HG02852 (cell line): ENCODE measurements at regions not wholly inside any gene's neighbourhood (a gene's known extent, or its start where the extent isn't known, plus 50 kb on each side); places are given as distances from the start of the nearest gene placed in this dataset.

Experiments
- ATAC-seq: cut with Tn5 transposase; IDR thresholded peaks from one replicate; pipeline ENCODE4 v1.9.1; 2021; ENCODE audit warnings: mild to moderate bottlenecking, moderate library complexity; ENCODE audit not compliant: unreplicated experiment

DNA sequence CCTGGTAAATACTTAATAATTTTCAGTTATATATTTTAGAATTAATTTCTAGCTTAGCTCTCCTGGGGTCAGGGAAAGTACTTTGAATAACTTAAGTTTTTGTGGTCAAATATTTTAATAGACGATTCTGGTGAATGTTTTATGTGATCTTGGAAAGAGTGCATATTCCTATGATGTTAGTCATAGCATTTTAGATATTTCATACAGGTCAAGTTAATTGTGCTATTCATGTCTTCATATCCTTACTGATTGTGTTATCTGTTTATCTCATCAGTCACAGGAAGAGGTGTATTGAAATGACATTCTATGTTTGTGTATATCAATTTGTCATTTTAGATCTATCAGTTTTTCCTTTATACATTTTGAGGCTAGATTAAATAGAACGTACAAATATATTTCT lies 576.2 kb downstream of the CPS1 start:
- no peak for ATAC-seq

DNA sequence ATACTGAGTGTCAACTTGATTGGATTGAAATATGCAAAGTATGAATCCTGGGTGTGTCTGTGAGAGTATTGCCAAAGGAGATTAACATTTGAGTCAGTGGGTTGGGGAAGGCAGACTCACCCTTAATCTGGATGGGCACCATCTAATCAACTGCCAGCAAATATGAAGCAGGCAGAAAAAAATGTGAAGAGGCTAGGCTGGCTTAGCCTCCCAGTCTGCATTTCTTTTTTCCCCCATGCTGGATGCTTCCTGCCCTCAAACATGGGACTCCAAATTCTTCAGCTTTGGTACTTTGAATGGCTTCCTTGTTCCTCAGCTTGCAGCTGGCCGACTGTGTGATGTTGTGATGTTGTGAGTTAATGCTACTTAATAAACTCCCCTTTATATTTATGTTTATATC lies 577.4 kb downstream of the CPS1 start:
- ATAC-seq: no peak

DNA sequence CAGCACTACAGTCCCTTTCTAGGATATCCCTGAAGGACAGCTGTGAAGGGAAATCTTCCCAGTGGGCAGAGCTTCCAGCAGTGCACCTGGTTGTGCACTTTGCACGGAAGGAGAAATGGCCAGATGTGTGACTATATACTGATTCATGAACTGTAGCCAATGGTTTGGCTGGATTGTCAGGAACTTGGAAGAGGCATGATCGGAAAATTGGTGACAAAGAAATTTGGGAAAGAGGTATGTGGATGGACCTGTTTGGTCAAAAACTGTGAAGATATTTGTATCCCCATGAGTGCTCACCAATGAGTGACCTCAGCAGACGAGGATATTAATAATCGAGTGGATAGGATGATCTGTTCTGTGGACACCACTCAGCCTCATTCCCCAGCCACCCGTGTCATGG lies 582.2 kb downstream of the CPS1 start:
- ATAC-seq: no peak

DNA sequence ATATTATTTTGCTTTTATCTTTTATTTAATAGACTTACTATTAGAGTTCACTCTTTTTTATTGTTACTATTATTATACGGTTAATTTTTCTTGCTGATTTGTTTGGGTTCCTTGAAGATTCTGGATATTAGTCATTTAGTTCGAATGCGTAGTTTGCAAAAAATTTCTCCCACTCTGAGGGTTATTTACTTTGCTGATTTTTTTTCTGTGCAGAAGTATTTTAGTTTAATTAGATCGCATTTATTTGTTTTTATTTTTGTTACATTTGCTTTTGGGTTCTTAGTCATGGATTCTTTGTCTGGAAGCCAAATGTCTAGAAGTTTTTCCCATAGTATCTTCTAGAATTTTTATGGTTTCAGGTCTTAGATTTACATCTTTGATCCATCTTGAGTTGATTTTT lies 585.2 kb downstream of the CPS1 start:
- ATAC-seq: no peak

DNA sequence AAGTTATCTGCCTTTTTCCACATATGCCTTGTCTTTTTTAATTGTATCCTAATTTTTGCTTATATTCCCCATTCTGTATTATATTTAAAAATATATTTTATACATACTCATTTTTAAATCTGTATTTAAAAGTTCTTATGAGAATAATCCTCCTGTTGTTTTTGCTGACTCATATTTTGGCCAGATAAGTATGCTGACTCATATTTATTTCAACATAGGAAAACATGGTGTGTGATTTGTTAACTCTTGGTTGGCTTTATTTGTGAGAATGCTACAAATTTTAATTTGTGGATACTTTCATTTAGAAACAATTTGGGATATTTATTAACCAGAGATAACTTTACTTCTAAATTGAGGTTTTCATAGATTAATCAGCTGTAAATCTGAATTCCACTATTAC lies 587.7 kb downstream of the CPS1 start:
- ATAC-seq: no peak

DNA sequence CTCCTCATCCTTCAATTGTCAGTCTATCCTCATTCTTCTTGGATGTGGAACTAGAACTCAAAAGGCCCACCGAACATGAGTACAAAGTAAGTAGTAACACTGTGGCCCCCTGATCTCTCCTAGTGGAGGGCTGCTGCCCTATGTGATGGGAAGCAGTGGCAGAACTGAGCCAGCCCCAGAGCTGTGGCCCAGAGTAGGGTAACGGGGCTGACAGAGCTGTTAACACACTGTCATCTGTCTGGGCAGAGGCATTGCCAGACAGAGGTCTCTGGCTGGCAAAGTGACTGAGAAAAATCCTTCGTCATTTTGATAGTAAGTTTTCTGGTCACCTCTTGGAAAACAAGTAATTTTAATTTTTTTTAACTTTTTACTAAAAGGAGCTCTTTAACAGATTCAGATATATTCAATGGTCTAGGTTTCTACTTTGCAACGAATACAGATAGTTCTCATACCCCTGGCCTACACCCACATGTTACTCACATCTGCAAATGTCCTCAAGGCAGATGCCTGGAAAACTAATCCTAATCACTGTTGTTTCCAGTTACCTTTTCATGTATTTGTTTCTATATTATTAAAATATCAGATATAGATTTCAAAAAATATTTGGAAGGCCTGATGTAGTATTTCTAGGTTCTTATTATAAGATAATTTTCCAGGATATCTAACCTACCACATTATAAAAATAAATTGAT lies 588.7 kb downstream of the CPS1 start:
- no peak for ATAC-seq

DNA sequence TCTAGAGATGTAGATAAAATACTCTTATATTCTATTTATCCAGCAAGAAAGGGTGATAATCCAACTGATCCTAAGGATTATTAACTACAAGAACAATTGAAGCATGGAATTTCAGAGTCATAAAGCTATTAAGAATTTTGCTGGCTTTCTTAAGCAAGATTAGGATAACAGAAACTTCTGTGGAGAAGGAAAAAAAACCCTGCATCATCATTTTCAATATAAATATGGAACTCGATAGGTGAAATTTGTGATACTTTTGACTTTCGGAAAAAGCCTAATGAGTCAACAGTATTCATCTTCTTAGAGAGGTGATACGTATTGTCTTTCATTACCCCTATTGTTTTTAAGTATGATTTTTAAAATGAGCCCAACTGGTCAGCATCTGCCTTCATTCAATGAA lies 593.3 kb downstream of the CPS1 start:
- no peak for ATAC-seq

DNA sequence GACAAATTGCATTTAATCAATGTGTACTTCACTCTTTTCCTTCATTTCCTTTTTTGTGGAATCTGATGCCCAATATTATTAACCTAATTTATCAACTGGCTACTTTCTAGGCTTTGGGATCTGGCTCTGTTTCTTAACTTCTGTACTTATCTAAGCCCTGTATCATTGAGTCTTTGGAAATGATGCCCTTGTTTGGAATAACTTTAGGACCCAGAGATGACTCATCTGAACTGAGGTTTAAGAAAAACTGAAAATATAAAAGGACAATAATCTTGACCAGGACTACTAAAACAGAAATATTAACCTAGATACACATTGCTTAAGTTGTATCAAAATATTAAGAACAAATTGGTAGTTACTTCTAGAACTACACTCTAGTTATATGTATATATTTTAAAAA lies 600.8 kb downstream of the CPS1 start:
- no peak for ATAC-seq

DNA sequence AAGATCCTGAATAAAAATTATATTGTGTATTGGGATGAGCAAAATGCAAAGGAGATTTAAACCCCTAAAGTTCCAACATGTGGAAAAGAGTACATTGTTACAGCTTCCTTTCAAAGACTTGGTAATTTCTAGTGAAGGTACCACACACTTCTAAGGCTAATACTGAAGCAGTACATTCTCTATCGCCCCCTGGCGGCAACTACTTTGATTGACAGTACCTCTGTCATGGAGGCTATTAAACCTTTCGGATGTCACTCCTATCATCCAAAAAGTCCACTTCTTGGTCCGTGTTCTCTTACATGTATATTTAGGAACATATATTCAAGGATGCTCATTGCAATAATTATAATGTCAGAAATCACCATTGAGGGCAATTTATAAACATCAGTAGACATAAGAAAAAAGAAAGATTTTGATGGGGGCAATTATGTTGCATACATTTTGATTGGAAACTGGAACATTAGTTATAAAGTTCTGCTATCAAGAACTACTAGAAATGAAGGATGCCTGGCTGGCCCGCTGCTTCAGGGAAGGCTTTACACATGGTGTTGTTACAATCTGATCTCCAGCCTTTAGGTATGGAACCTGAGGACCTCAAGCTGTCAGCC lies 601.6 kb downstream of the CPS1 start:
- peak; percentile 100 for ATAC-seq

DNA sequence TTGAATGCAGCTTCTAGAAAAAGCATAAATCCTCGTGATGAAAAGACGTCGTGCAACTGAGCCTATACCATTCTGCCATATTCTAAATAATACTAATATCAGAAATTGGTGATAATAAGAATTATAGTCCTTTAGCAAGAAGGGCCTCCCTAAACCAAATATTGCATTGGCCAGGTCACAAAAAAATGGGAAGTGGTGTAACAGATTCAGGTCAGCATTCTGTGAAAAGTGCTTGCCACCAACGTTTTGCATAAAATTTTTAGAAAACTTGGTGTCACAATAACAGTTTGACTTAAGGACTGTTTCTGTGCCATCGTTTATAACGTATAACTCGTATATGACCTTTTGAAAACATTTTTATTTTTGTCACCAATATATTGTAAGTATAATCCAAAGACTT lies 603.6 kb downstream of the CPS1 start:
- no peak for ATAC-seq

DNA sequence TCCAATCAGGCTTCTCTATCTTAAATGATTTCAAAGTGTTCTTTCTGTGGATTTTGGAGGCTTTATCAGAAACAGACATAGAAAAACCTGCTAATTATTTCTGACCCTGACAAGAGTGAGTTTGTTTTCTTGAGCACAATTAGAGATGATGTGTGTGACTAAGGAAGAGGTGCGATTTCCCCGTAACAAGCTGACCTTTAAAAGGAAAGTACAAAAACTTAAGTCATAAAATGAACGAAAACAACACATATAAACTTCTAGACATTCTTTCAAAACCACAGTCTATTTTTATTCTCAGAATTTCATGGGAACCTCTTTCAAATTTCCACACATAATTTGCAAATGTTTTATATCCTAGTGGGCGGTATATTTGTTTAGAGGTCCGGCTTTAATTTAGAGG lies 604.8 kb downstream of the CPS1 start:
- no peak for ATAC-seq

DNA sequence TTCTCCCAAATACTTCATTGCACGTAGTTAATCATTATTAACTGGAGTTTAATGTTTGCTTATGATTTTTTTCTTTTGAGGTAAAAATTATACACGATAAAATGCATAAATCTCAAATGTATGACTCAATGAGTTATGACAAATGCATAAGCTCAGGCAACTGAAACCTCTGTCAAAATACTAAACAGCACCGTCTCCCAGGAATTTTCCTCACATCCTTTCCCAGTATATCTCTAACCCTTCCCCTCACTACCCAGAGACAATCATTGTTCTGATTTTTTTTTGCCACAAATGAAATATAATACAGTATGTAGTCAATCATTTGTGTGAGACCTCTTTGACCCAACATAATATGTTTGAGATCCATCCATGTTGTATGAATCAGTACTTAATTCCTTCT lies 606.5 kb downstream of the CPS1 start:
- ATAC-seq: no peak

DNA sequence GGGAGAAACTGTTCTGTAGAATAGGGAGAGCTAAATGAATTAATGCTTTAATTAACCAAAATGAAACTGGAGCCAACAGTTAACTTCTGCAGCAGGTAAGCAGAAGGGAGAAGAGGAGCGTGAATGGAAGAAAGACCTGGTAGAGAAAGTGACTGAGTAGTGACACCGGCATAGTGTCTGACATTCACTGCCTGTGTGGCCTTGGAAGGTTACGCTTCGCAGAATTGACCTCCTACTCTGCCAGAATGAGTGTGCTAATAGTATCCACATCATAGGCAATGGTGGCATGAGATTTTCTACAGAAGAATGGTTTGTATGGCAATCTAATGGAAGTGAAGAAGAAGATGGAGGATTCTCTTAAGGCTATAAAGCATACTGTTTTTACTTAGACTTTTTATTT lies 614.4 kb downstream of the CPS1 start:
- no peak for ATAC-seq

DNA sequence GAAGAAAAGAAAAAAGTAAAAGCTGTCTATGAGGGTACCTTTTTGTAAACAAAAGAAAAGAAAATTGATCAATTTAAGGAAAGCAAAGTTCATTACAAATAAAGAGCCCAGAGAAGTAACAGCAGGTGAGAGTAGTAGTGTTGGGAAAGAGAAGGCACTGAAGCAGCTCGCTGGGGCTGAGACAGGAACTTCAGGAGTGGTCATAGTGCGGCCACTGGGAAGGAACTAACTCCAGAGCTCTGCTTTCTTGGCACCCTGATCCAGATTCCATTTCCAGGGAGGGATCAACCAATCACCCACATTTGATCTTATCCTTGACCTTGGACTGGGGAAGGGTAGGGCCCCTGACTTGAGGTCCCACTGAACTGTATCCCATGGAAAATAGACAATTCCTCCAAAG lies 617.6 kb downstream of the CPS1 start:
- ATAC-seq: no peak

DNA sequence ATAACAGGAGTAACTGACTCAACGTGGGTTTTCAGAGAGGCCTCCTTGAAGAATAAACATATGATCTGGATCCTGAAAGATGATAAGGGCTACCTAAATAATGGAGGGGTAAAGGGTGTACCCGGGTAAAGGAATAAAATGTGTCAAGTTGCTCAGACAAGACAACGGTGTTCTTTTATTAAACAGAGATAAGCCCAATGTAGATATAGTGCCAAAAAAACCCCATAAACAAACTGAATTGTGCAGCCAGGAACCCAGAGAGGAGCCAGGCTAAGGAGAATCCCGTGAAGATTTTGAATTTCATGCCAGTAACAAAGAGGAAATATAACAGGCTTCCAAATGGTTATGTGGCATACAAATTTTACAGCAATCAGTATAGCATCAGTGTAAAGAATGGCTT lies 618.2 kb downstream of the CPS1 start:
- ATAC-seq: no peak

DNA sequence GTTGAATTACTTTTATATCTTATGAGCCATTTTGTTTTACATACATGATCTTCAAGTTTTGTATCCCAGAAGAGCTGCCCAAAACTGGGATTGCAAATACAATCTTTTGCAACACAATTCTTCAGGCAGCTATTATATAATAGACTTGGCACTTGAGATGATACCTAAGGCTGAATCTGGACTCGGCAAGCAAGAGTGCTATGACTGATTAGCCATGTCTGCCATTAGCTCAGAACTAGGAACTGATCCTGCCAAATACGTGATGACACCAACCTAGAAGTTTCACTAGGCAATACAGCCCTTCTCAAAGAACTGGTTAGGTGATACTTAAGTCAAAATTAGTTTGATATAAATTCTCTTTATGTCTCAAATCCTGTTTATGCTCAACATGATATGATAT lies 619.6 kb downstream of the CPS1 start:
- no peak for ATAC-seq

DNA sequence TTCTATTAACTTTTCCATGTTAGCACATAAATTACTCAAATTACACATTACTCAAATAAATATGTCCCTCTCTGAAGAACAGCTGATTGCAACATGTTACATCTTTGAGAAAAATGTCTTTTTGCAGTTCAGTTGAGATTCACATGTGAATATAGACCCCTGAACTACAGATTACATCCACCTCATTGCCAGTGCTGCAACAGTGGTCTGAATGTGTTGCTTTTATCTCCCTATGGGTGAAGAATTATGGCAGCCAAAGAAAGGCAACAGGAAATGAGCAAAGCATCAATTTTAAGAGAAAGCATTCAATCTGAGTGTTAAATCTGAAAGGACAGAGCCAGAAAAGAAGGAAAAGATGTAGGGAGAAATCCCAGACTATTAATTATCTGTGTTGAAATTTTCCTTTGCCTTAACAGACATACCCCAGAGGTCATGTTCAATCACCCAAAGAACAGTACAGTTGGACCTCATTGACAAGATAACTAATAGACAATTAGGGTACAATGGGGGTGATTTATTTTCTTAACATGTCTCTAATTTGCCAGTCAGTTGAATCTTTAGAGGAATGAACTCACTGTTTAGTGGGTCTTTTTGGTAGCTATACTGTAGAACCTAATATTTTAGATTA lies 620.2 kb downstream of the CPS1 start:
- ATAC-seq: no peak

DNA sequence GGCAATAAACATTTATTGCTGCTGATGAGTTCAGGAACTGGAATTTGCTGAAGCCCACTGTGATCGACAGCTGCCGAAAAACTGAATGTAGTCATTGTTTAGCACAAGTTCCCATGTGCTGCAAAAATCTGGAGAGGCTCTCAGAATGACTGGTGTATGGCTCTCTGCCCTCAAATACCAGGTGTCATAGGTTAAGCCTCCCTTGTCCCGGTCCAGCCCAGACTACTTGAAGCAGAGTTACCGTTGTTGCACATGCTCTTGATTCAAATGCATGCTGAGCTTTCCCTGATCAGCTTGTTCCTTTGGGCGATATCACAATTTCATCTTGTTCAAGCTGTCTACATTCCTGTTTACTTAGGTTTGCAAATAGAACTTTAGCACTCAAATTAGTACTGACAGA lies 625.2 kb downstream of the CPS1 start:
- ATAC-seq: no peak

DNA sequence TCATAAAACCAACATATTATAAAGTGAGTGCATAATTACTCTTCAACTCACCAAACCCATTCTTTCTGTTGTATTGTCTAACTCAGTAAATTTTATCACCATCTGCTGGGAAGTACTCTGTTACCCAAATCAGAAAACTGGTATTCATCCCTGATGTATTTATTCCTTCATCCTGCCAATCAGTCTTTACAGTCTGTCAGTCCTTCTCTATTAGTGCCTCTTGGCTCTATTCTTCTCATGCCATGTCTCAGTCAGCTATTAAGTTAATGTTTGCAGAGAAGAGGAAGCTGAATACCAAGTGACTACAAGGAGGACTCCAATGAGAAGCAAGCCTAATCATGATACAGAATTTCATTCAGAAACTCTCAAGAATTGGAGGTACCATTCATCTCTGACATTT lies 631.2 kb downstream of the CPS1 start:
- ATAC-seq: no peak

DNA sequence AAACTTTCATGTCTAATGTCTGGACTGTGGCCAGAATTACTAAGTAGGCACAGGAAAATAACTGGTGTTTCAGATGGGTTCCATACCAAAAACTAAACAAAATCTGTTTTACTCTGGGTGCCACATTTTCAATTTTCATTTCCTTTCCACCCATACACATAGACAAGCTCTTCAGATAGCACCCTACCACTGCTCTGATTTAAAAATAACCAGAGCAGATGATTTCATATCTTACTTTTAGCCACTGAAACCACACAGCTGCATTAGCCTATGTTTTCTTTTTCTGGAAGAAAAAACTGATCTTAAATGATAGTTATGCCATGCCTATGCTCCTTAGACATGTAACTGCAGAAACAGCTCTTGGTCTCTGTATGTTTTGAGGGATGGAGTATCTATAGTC lies 647.6 kb downstream of the CPS1 start:
- ATAC-seq: peak; percentile 82

DNA sequence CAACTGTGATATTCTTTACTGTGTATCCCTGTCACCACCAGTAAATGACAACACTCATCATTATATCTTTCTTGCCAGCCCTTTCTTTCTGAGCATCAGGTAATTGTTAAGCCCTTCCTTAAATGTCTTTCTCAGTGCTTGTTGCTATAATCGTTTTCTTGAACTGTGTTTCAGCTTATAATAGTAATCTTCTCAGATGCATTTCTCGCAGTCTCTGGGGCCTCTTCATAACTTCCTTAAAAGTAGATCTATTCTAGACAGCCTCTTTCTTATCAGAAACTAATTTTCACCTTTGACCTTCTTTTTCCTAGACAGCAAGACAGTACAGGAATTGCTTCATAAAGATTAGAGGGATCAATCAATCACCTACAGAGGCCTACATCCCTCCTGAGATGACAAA lies 648.1 kb downstream of the CPS1 start:
- peak; percentile 28 for ATAC-seq

DNA sequence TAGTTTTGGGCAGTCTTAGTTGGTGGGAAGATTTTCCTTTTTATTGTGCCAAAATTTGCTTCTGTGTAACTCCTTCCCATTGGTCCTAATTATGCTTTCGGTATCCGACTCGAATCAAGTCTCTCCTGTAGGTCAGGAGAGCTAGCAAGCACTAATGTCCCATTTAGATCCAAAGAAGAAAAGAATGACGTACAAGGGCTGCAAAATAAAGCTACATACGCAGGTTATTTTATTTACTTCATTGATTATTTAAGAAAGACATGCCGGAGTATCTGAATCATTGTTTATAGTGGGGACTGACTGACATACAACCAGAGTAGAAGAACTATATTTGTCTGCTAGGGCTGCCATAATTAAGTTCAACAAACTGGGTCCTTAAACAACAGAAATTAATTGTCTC lies 648.5 kb downstream of the CPS1 start:
- no peak for ATAC-seq

DNA sequence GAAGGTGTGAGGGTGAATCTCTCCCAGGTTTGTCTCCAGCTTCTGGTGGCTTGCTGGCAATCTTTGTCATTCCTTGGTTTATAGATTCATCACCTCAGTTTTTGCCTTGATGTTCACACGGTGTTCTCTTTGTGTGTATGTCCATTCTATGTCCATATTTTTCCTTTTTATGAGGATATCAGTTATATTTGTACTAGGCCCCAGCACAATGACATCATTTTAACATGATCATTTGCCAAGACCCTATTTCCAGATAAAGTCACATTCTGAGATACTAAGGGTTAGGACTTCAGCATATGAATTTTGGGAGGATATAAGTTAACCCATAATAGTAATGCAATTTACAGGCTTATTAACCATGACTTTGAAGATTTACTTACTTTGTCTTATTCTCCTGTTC lies 649.0 kb downstream of the CPS1 start:
- ATAC-seq: no peak
